ENCODE measurements at regions not wholly inside any gene's neighbourhood (a gene's known extent, or its start where the extent isn't known, plus 50 kb on each side); places are given as distances from the start of the nearest gene placed in this dataset.
A peak's percentile ranks its signal among the peaks of the same experiment; 100 is the strongest.
"Not testable (repeated sequence)": the region's sequence is repeated elsewhere in the genome, so short reads cannot be mapped to it uniquely, and the experiment has no call there.

DNA sequence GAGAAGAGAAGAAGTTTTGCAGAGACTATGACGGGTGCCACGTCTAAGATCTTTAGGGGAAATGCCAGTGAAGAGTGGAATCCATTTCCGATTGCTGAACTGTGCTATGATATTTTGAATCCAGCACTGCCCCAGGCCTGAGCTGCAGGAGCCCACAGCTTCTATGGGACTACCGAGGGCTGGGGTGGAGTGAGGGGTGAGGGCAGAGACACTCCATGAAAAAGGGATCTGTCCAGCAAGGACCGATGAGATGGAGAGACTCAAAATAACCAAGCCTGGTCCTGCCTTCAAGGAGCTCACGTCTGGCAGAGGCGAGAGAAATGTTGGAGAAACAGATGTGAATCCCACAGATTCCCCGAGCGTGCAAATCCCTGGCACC is 79.8 kb upstream of the MEF2A start:
- H3K4me3 ChIP-seq (ENCODE audit: low read depth, low read length) = peak overlapping the region; percentile 49
- TF ChIP-seq, protein P1, sequence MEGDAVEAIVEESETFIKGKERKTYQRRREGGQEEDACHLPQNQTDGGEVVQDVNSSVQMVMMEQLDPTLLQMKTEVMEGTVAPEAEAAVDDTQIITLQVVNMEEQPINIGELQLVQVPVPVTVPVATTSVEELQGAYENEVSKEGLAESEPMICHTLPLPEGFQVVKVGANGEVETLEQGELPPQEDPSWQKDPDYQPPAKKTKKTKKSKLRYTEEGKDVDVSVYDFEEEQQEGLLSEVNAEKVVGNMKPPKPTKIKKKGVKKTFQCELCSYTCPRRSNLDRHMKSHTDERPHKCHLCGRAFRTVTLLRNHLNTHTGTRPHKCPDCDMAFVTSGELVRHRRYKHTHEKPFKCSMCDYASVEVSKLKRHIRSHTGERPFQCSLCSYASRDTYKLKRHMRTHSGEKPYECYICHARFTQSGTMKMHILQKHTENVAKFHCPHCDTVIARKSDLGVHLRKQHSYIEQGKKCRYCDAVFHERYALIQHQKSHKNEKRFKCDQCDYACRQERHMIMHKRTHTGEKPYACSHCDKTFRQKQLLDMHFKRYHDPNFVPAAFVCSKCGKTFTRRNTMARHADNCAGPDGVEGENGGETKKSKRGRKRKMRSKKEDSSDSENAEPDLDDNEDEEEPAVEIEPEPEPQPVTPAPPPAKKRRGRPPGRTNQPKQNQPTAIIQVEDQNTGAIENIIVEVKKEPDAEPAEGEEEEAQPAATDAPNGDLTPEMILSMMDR (IDR thresholded peaks at IDR 0.05; ENCODE audit: insufficient read depth, low read depth, low read length) = no peak
- DNase-seq (ENCODE audit: low read depth) = no peak

DNA sequence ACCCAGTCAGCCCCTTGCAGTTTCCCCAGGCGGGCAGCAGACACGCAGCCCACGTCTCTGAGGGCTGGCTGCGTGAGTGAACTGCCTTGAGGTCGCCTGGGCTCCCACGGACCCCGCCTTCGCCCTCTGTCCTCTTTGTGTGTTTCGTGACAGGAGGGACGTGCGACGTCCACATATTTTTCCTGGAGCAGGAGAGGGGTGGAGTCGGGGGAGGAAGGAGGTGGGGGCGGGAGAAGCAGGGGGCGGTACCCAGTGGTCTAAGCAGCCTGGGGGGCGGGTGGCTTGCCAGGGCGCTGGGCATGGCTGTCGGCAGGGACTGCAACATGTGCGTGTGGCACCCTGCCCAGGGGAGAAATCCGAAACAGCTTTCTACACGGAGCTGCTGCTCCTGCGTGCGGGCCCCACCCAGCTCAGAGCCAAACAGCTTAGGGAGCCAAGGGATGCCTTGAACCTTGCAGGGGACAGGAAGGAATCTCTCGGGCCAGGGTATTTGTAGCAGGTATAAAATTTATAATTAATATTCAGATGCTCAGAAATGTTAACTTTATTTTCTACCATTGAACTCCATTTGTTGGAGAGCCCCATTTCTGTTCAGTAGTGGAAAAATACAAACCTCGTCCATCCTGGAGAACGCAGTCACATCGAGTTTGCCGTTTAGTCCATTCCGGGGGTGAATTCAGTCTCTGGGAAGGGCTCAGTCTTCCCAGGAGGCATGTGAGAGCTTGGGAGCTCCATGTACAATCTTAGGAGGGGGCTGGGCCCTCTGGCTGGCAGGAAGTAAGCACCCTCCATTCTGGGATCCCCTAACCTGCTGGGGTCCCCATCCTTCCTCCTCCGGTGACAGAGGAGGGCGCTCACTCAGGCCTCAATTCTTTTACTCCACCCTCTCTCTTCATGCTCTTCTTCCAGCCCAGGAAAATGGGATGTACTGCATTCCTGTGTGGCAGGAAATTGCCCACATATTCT is 79.1 kb upstream of the MEF2A start:
- TF ChIP-seq, protein P1 (IDR thresholded peaks at IDR 0.05; ENCODE audit: insufficient read depth, low read depth, low read length) = no peak
- DNase-seq (ENCODE audit: low read depth) = peak; percentile 48
- H3K4me3 ChIP-seq (ENCODE audit: low read depth, low read length) = peak overlapping the region; percentile 49

DNA sequence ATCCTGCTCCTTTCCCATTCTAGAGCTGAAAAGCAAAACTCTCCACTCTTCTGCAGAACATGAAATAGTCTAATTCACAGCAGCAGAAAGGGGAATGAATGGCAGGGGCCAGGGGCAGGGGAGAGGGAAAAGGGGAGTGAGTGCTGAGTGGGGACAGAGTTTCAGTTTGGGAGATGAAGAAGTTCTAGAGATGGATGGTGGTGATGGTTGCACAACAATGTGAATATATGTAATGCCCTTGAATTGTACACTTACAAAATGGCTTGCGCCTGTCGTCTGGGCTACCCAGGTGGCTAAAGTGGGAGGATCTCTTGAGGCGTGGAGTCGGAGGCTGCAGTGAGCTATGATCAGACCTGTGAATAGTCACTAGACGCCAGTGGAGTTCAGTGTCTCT is 78.5 kb upstream of the MEF2A start:
- no peak for DNase-seq (ENCODE audit: low read depth)
- TF ChIP-seq, protein P1 (IDR thresholded peaks at IDR 0.05; ENCODE audit: insufficient read depth, low read depth, low read length) = no peak
- no peak overlapping the region for H3K4me3 ChIP-seq (ENCODE audit: low read depth, low read length)

DNA sequence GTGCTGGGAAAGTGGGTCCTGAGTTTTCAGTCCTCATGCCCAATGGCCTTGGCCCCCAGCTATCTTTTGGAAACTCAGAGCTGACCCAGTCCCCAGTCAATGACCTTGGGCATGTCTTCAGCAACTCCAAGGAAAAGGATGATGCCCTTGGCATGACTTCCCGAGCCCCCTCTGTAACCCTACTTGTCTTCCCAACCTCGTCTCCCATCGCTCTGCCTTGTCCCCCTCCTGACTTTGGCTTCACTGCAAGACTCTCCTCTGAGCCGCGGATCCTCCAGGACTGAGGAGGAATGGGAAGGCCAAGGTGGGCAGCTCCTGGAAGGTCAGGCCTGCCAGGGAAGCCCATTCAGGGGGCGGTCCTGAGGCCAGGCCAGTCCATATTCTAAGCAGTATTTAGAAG is 73.5 kb upstream of the MEF2A start:
- TF ChIP-seq, protein P1 (IDR thresholded peaks at IDR 0.05; ENCODE audit: insufficient read depth, low read depth, low read length) = no peak
- DNase-seq (ENCODE audit: low read depth) = no peak
- no peak overlapping the region for H3K4me3 ChIP-seq (ENCODE audit: low read depth, low read length)

DNA sequence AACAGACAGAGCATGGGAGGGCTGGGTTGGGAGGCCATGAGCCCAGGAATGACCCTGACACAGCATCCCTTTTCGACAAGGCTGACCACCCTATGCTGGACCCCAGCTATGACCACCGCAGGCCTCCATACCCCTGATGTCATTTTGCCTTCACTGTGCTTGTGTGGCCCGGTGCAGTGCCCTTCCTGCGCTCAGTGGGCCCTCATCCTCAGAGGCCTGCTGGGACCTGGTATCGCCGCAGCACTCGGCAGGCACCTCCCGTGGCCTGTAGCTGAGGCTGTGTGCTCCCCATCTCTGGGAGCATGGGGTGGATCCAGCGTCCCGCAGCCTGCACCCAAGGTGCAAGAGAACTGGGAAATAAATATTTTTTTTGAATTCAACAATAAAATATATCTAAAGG is 73.1 kb upstream of the MEF2A start:
- H3K4me3 ChIP-seq (ENCODE audit: low read depth, low read length) = no peak overlapping the region
- no peak for DNase-seq (ENCODE audit: low read depth)
- TF ChIP-seq, protein P1 (IDR thresholded peaks at IDR 0.05; ENCODE audit: insufficient read depth, low read depth, low read length) = no peak

DNA sequence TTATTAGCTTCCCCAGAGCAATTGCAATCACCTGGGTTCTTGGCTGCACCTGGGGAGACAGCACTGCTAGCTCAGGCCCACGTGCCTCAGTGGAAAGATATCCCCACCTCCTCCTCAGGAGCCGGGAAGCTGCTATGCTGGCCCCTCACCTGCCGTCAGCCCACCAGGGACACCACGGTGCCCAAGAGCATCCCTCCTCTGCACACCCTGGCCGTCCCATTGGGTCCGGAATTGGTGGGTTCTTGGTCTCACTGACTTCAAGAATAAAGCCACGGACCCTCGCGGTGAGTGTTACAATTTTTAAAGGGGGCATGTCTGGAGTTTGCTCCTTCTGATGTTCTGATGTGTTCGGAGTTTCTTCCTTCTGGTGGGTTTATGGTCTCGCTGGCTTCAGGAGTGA is 72.3 kb upstream of the MEF2A start:
- H3K4me3 ChIP-seq (ENCODE audit: low read depth, low read length) = no peak overlapping the region
- TF ChIP-seq, protein P1 (IDR thresholded peaks at IDR 0.05; ENCODE audit: insufficient read depth, low read depth, low read length) = no peak
- DNase-seq (ENCODE audit: low read depth) = no peak

DNA sequence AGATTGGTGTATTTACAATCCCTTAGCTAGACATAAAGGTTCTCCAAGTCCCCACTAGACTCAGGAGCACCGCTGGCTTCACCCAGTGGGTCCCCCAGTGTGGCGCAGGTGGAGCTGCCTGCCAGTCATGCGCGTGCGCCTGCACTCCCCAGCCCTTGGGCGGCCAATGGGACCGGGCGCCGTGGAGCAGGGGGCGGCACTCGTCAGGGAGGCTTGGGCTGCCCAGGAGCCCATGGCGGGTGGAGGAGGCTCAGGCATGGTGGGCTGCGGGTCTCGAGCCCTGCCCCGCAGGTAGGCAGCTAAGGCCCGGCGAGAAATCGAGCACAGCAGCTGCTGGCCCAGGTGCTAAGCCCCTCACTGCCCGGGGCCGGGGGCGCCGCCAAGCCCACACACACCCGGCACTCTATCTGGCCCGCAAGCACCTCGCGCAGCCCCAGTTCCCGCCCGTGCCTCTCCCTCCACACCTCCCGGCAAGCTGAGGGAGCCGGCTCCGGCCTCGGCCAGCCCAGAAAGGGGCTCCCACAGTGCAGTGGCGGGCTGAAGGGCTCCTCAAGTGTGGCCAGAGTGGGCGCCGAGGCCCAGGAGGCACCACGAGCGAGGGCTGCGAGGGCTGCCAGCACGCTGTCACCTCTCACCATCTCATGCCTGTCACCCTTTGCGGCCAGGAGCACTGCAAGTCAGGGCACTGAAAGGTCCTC is 71.1 kb upstream of the MEF2A start:
- H3K4me3 ChIP-seq (ENCODE audit: low read depth, low read length); DNase-seq (ENCODE audit: low read depth): not testable (repeated sequence)
